ENCODE measurements at regions not wholly inside any gene's neighbourhood (a gene's known extent, or its start where the extent isn't known, plus 50 kb on each side); places are given as distances from the start of the nearest gene placed in this dataset.

DNA sequence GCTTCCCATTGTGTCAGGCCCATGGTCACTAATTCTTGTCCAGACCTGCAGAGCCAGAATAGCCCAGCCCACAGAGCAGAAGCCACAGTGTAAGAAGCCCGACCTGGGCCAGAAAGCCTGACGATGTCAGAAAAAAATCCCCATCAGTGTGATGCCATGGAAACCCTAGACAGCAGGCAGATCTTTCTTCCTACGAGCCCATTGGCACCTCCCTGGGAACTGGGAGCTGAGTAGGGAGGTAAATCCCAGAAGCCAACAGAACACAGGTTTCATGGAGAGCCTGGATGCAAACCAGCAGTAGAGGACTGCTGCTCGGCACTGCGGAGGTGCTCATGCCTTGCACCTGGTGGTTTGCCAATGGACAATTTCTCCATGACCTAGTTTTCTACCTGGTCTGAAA, 82.2 kb upstream of the SLC22A16 start:
- peaks cover 8% of the 10 kb centered on the region for H3K9me3 Mint-ChIP-seq
- intact Hi-C loops (cut with micrococcal nuclease): no loop called here
- H3K27me3 Mint-ChIP-seq: no peaks in the 10 kb centered on the region
- H3K36me3 Mint-ChIP-seq (ENCODE audit: low read depth): no peaks in the 10 kb centered on the region
- H3K27ac Mint-ChIP-seq: no peak overlapping the region
- H3K4me1 Mint-ChIP-seq (ENCODE audit: low read depth): peaks cover 6% of the 10 kb centered on the region
- H3K4me3 Mint-ChIP-seq: no peak overlapping the region

DNA sequence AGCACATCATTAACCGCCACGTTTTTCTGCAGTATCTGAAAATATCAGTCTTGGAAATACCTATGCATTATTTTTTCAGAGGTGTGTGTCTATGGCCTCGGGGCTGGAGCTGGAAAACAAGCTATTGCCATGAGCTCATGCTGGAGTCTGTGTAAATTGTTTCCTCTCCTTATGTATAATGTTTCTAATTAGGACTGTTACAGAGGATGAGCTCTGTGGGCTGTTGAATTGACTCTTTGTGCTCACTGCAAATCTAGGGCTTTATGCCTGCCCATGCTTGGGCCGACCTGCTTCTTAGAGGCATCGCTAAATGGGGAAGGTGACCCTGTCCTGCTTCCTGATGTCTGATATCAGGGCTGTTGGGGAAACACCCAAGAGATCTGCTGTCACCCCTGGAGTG, 80.8 kb upstream of the SLC22A16 start:
- intact Hi-C loops (cut with micrococcal nuclease): no loop called here
- H3K27ac Mint-ChIP-seq: no peak overlapping the region

DNA sequence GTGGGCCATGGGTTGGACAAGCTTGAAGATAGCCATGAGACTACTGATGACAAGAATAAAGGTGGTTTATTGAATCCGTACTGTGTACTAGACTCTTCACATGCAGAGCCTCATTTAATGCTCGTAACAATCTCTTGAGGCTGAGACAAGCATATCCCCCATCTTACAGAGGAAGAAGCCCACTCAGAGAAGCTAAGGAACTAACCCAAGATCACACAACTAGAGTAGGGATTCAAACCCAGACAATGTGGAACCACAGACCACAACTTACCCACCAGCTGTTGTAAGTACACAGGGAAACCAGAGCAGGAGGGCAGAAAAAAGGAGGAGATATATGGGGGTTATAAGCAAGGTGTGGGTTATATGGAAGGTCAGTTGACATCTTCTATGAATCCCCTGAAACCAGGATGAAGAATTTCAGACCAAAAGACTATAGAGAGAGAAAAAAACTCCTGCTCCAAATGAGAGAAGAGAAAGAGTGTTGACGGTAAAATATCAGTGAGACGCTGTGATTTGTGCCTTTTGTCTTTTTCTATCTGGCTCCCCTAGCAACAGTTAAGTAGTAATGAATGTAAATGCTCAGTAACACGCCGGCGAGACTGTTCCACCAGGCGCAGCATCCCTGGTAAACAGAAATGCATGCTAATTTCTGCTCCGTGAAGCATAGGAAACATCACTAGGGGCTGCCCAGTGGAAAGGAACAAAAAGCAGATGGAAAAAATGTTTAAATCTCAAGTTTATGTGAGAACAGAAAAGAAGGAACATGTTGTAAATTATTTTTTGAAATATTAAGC, 80.1 kb upstream of the SLC22A16 start:
- intact Hi-C loops (cut with micrococcal nuclease): no loop called here
- H3K36me3 Mint-ChIP-seq (ENCODE audit: low read depth): no peaks in the 10 kb centered on the region
- peaks cover 20% of the 10 kb centered on the region for H3K9me3 Mint-ChIP-seq
- H3K27me3 Mint-ChIP-seq: peaks cover 2% of the 10 kb centered on the region
- H3K27ac Mint-ChIP-seq: no peak overlapping the region
- H3K4me3 Mint-ChIP-seq: no peak overlapping the region
- H3K4me1 Mint-ChIP-seq (ENCODE audit: low read depth): peaks cover 6% of the 10 kb centered on the region

More for the DNA sequence above, 80.8 kb upstream of the SLC22A16 start:
- Mint-ChIP-seq H3K36me3 (ENCODE audit: low read depth) (no peaks in the 10 kb centered on the region), H3K4me3 (no peak overlapping the region), H3K27me3 (peaks cover 2% of the 10 kb centered on the region), H3K9me3 (peaks cover 15% of the 10 kb centered on the region), H3K4me1 (ENCODE audit: low read depth) (peaks cover 6% of the 10 kb centered on the region)

DNA sequence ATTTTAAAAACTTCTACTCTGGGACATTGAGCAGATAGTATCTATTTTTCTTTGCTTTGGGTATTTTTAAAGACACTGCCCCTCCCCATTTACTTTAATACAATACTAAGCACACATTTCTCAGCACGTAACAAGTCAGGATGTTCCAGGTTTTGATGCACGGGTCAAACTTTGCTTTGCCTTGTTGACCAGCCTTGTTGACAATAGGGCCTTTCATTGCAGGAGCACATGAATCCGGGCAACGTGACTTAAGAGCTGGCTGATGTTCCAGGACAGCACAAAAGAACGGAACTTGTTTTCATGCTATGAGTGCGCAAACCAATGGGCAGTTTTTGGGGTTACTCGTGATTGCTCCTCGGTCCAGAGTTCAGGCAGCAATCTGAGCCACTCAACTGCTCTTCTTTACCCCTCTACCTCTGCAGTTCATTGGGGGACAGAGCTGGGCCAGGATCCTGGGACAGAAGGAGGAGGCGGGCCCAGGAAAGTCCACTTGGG, 78.6 kb upstream of the SLC22A16 start:
- no peak overlapping the region for H3K4me3 Mint-ChIP-seq
- intact Hi-C loops (cut with micrococcal nuclease): no loop called here
- H3K9me3 Mint-ChIP-seq: peaks cover 20% of the 10 kb centered on the region
- peaks cover 6% of the 10 kb centered on the region for H3K4me1 Mint-ChIP-seq (ENCODE audit: low read depth)
- H3K27me3 Mint-ChIP-seq: peaks cover 2% of the 10 kb centered on the region
- no peaks in the 10 kb centered on the region for H3K36me3 Mint-ChIP-seq (ENCODE audit: low read depth)
- H3K27ac Mint-ChIP-seq: no peak overlapping the region

DNA sequence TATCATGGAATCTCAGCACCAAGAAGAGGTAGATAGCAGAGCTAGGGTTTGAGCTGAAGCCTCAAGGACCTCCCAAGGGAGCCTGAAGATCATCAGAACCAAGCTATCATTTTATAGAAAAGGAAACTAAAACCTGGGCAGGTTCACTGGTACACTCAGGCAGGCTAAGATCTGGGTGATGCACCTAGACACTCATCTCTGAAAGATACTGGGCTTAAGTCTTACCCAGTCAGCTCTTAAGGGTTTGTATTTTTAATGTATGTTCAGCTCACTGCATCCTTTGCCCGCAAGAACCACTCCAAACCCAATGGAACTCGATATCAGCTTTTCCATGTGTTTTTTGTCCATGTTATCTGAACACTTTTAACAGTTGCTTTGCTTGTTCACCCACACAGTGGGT, 78.0 kb upstream of the SLC22A16 start:
- H3K4me3 Mint-ChIP-seq: no peak overlapping the region
- intact Hi-C loops (cut with micrococcal nuclease): no loop called here
- peaks cover 6% of the 10 kb centered on the region for H3K4me1 Mint-ChIP-seq (ENCODE audit: low read depth)
- peaks cover 2% of the 10 kb centered on the region for H3K27me3 Mint-ChIP-seq
- no peaks in the 10 kb centered on the region for H3K36me3 Mint-ChIP-seq (ENCODE audit: low read depth)
- H3K27ac Mint-ChIP-seq: no peak overlapping the region
- peaks cover 18% of the 10 kb centered on the region for H3K9me3 Mint-ChIP-seq

DNA sequence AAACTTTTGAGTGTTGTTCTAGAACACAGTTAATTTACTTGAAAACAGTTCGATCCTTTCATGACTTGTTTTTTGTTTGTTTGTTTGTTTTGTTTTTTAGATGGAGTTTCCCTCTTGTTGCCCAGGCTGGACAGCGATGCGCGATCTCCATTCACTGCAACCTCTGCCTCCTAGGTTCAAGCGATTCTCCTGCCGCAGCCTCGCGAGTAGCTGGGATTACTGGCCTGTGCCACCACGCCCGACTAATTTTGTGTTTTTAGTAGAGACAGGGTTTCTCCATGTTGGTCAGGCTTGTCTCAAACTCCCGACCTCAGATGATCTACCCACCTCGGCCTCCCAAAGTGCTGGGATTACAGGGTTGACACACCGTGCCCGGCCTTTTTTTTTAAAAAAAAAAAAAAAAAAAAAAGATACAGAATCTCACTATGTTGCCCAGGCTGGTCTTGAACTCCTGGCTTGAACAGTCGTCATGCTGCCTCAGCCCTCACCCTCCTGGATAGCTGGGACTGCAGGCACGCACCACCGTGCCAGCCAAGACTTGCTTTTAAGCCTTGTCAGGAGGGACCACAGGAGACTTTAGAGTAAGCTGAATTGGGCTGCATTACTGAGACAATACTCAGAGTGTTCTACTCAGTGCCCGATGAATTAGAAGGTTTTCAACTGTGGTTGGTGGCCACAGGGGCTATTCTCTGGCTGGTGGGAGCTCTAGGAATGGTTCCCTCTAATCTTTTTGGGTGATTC, 76.7 kb upstream of the SLC22A16 start:
- intact Hi-C loops (cut with micrococcal nuclease): no loop called here
- H3K36me3 Mint-ChIP-seq (ENCODE audit: low read depth): no peaks in the 10 kb centered on the region
- H3K27ac Mint-ChIP-seq: no peak overlapping the region
- peaks cover 2% of the 10 kb centered on the region for H3K27me3 Mint-ChIP-seq
- peaks cover 6% of the 10 kb centered on the region for H3K4me1 Mint-ChIP-seq (ENCODE audit: low read depth)
- no peak overlapping the region for H3K4me3 Mint-ChIP-seq
- H3K9me3 Mint-ChIP-seq: peaks cover 13% of the 10 kb centered on the region

DNA sequence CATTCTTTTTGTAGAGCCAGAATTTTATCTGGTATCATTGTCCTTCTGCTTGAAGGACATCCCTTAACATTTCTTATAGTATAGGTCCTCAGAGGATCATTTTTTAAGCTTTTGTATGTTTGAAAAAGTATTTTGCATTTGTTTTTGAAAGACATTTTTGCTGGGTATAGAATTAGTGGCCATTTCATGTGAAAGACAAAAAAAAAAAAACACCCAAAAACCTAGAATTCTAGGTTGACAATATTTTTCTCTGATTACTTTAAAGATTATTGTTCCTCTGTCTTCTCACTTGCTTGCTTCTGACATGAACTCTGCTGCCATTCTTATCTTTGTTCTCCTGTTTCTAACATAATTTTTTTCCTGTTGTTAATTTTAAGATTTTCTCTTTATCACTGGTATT, 75.7 kb upstream of the SLC22A16 start:
- intact Hi-C loops (cut with micrococcal nuclease): no loop called here
- Mint-ChIP-seq H3K27me3 (peaks cover 2% of the 10 kb centered on the region), H3K27ac (no peak overlapping the region)

DNA sequence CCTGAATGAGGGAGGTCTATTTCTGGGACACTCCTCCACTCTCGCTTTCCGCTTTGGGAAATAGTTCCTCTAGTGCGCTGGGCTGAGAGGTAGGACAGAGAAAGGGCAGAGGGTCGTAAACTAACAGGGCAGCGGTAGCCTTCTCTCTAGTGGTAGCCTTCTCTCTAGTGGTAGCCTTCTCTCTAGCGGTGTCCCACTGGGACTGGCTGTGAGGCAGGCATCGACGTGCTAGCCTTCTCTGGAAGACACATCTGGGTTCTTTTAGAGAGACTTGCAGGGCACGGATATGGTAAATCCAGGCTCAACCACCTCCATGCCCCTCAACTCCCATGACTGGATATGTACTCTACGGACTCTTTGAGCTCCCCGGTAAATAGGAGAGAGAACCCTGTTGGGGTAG, 74.7 kb upstream of the SLC22A16 start:
- H3K9me3 Mint-ChIP-seq: peaks cover 13% of the 10 kb centered on the region
- no peak overlapping the region for H3K27ac Mint-ChIP-seq
- H3K4me3 Mint-ChIP-seq: no peak overlapping the region
- peaks cover 6% of the 10 kb centered on the region for H3K4me1 Mint-ChIP-seq (ENCODE audit: low read depth)
- H3K27me3 Mint-ChIP-seq: peaks cover 2% of the 10 kb centered on the region
- intact Hi-C loops (cut with micrococcal nuclease): no loop called here
- no peaks in the 10 kb centered on the region for H3K36me3 Mint-ChIP-seq (ENCODE audit: low read depth)

More for the DNA sequence above, 75.7 kb upstream of the SLC22A16 start:
- Mint-ChIP-seq H3K4me3 (no peak overlapping the region), H3K36me3 (ENCODE audit: low read depth) (no peaks in the 10 kb centered on the region), H3K9me3 (peaks cover 13% of the 10 kb centered on the region), H3K4me1 (ENCODE audit: low read depth) (peaks cover 6% of the 10 kb centered on the region)

DNA sequence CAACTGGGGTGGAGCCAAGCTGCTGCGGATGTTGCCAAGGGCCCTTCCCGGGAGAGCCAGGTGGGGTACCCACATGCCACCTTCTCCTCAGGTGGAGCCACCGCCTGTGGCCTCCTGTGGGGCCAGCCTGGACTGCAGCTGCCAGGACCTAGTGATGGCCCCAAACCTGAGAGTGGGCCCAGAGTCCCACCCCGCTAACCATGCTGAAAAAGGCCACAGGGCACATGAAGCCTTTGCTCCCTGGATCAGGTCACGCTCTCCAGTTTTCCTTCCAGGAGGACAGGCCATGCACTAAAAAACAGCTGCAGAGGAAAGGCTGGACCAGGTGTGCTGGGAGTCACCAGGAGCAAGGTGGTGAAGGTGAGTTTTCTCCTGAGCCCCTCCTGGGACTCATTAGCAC, 73.9 kb upstream of the SLC22A16 start:
- peaks cover 2% of the 10 kb centered on the region for H3K27me3 Mint-ChIP-seq
- intact Hi-C loops (cut with micrococcal nuclease): no loop called here
- no peak overlapping the region for H3K4me3 Mint-ChIP-seq
- H3K9me3 Mint-ChIP-seq: peaks cover 14% of the 10 kb centered on the region
- no peak overlapping the region for H3K27ac Mint-ChIP-seq
- H3K4me1 Mint-ChIP-seq (ENCODE audit: low read depth): peaks cover 6% of the 10 kb centered on the region
- no peaks in the 10 kb centered on the region for H3K36me3 Mint-ChIP-seq (ENCODE audit: low read depth)

DNA sequence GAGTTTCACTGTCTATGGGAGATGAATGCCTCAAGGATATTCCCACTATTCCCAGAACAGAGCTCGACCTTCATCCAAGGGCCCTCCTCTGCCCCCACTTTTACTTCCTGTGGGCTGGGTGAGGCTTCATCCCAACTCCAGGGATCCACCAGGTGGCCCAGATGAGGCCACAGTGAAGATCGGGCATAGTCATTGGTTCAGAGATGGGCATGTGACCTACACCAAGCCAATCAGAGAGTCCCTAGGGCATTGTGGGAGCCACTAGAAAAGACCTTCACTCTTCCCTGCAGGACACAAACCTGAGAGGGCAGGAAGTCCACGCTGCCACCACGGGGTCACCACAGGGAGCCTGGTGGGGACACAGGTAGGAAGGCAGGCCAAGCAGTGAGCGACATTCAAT, 72.9 kb upstream of the SLC22A16 start:
- Mint-ChIP-seq H3K27me3 (peaks cover 5% of the 10 kb centered on the region), H3K4me1 (ENCODE audit: low read depth) (no peaks in the 10 kb centered on the region), H3K9me3 (peaks cover 20% of the 10 kb centered on the region), H3K36me3 (ENCODE audit: low read depth) (no peaks in the 10 kb centered on the region), H3K4me3 (no peak overlapping the region), H3K27ac (no peak overlapping the region)
- intact Hi-C loops (cut with micrococcal nuclease): no loop called here

DNA sequence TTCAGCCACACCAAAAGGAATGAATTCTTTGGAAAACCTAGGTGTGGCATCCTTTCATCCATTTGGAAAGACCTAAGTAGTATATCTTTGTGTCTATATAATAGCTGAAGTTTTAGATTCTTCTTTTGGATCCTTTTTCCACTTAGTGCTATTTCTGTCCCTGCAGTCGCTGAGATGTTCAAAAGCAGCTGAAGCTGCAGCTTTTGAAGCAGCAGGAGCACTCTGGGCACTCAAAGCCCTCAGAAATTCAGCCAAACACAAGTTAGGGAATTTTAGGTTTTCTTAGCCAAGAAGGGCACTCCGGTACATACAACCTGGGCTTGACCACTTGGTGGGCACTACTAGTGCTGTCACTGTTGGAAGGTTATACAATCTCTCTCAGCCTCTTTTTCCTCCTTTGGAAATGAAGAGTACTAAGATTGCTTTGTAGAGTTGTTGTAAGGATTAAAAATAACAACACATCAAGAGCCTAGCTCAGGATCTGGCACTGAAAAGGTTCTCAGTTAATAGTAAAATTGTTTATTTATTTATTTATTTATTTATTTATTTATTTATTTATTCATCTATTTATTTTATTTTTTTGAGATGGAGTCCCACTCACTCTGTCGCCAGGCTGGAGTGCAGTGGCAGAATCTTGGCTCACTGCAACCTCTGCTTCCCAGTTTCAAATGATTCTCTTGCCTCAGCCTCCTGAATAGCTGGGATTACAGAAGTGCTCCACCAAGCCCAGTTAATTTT, 71.9 kb upstream of the SLC22A16 start:
- H3K27ac Mint-ChIP-seq: no peak overlapping the region
- H3K4me1 Mint-ChIP-seq (ENCODE audit: low read depth): peaks cover 7% of the 10 kb centered on the region
- no peak overlapping the region for H3K4me3 Mint-ChIP-seq
- intact Hi-C loops (cut with micrococcal nuclease): no loop called here
- peaks cover 20% of the 10 kb centered on the region for H3K9me3 Mint-ChIP-seq
- peaks cover 5% of the 10 kb centered on the region for H3K27me3 Mint-ChIP-seq
- H3K36me3 Mint-ChIP-seq (ENCODE audit: low read depth): no peaks in the 10 kb centered on the region

DNA sequence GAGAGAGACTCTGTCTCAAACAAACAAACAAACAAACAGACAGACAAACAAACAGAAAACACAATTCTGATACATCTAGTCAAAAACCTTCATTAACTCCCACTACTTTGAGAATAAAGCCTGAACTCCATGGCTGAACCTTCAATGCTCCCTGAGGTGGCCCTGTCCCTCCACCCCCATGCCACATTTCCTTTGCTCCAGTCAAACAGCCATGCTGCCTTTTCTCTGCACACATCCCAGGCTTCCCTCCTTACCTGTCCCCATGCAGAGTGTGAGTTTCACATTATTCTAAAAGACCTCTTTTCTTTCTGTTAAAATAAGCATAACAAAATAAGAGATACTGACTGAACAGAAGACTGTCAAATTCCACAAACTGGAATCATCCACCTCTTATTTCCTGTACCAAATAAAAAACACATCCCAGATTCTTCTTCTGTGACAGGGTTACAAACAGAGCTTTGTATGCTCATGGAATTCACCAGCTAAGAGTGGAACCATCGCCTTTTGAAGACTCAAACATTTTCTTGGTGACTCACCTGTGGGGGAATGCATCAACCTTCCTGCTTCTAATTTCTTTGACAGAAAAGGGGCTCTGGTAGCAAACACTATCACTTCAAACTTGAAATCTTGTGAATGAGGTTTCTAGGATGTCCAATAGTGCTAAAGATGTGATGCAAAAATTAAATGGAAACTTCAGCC, 71.0 kb upstream of the SLC22A16 start:
- peaks cover 9% of the 10 kb centered on the region for H3K4me1 Mint-ChIP-seq (ENCODE audit: low read depth)
- H3K4me3 Mint-ChIP-seq: no peak overlapping the region
- no peak overlapping the region for H3K27ac Mint-ChIP-seq
- no peaks in the 10 kb centered on the region for H3K36me3 Mint-ChIP-seq (ENCODE audit: low read depth)
- H3K27me3 Mint-ChIP-seq: peaks cover 5% of the 10 kb centered on the region
- H3K9me3 Mint-ChIP-seq: peaks cover 15% of the 10 kb centered on the region
- intact Hi-C loops (cut with micrococcal nuclease): no loop called here

DNA sequence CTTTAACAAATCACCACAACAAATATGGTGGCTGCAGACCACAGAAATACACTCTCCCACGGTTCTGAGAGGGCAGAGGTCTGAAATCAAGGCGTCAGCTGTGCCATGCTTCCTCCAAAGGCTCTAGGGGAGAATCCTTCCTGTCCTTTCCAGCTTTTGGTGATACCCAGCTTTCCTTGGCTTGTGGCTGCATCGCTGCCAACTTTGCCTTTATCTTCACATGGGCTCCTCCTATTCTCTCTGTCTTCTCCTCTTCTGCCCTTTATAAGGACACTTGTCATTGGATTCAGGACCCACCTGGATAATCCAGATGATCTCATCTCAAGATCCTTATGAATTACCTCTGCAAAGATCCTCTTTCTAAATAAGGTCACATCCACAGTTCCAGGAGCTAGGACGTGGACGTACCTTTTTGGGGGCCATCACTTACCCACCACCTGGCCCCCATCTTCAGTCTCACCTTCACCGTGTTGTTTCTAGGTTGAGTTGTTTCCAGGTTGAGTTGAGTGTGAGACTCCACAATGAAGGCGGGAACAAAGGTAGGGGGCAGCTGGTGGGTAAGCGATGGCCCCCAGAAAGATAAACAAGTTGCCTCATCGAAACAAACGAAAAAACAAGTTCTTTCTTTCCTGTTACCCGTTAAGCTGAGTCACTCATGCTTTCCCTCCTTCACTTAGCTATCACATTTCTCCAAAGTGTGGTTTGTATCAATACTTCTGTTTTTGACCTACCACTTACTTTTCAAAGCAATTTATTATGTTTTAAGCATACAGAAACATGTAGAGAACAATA, 68.9 kb upstream of the SLC22A16 start:
- H3K4me3 Mint-ChIP-seq: no peak overlapping the region
- intact Hi-C loops (cut with micrococcal nuclease): no loop called here
- no peaks in the 10 kb centered on the region for H3K36me3 Mint-ChIP-seq (ENCODE audit: low read depth)

More for the DNA sequence above, 68.9 kb upstream of the SLC22A16 start:
- Mint-ChIP-seq H3K27ac (no peak overlapping the region), H3K9me3 (peaks cover 7% of the 10 kb centered on the region), H3K4me1 (ENCODE audit: low read depth) (peaks cover 9% of the 10 kb centered on the region), H3K27me3 (peaks cover 5% of the 10 kb centered on the region)
